K562 (cell line): ENCODE measurements at regions not wholly inside any gene's neighbourhood (a gene's known extent, or its start where the extent isn't known, plus 50 kb on each side); places are given as distances from the start of the nearest gene placed in this dataset.

Source experiments
- ATAC-seq: fragments of 200-7000 bp; cut with Tn5 transposase; 3 replicates; pipeline ENCODE4 v1.9.1; 2020; ENCODE audit warnings: moderate library complexity
- BruUV-seq: library from RNA; stranded (reverse); fragments of 400-500 nt; replicated peaks from 2 replicates; lab custom pipeline; 2021; lab: Mats Ljungman, UMichigan
- CTCF ChIA-PET: fragments of 300-600 bp; formaldehyde crosslinking; extraction: SDS; loops from one replicate; lab custom pipeline; 2021; ENCODE audit warnings: low intra/inter-chr PET ratio; lab: Yijun Ruan, JAX
- POLR2A ChIA-PET: fragments of 300-600, 350-650 bp; sonication (Branson Sonifier 250); formaldehyde crosslinking; extraction: SDS; loops from one replicate; lab custom pipeline; 2021; ENCODE audit warnings: antibody characterized with exemption, inconsistent platforms; lab: Yijun Ruan, JAX
- DNase-seq, 4 experiments: peaks; one replicate each; pipeline versions ENCODE4 v3.0.0 to v3.0.0-alpha.2; 2011 to 2018; ENCODE audit warnings: low spot score in 3 of 4, mixed read lengths in 3 of 4; ENCODE audit errors: extremely low read depth in 1 of 4
- FAIRE-seq: peaks from 2 replicates; lab custom pipeline; 2011; peaks lifted over from hg19 to GRCh38; lab: Jason Lieb, UNC
- H2AFZ ChIP-seq: 2 replicates; pipeline ENCODE4 v1.6.0; 2011; ENCODE audit warnings: low read depth, low read length, control low read depth, inconsistent platforms
- H3K27ac ChIP-seq: fragments of 200-600 bp; 3 replicates; pipeline ENCODE4 v1.8.0; 2011; ENCODE audit warnings: low read depth, mild to moderate bottlenecking, control low read depth, inconsistent platforms, low read length, moderate library complexity, mixed read lengths; ENCODE audit errors: extremely low read depth
- H3K27me3 ChIP-seq, 2 experiments: fragments of 300-600 bp in 1 of 2; 2 replicates in 1 of 2; 3 replicates in 1 of 2; pipeline versions ENCODE4 v1.6.0 to v1.8.0; 2011; ENCODE audit warnings: inconsistent platforms in 2 of 2, low read length in 2 of 2, mild to moderate bottlenecking in 1 of 2, mixed read lengths in 1 of 2, moderate library complexity in 1 of 2; ENCODE audit not compliant: control insufficient read depth in 2 of 2, insufficient read depth in 2 of 2
- H3K36me3 ChIP-seq: fragments of 300-600 bp; 3 replicates; pipeline ENCODE4 v1.8.0; 2011; ENCODE audit warnings: mild to moderate bottlenecking, low read length, inconsistent platforms; ENCODE audit not compliant: control insufficient read depth, insufficient read depth
- H3K4me1 ChIP-seq, 2 experiments: fragments of 200-600 bp in 1 of 2; replicated peaks in 1 of 2; 2 replicates in 1 of 2; 3 replicates in 1 of 2; pipeline versions ENCODE4 v1.5.1 to v1.8.0; 2011; ENCODE audit warnings: inconsistent platforms in 2 of 2, low read length in 2 of 2, mild to moderate bottlenecking in 1 of 2, mixed read lengths in 1 of 2, moderate library complexity in 1 of 2; ENCODE audit not compliant: control insufficient read depth in 2 of 2, insufficient read depth in 2 of 2
- H3K4me2 ChIP-seq: 2 replicates; pipeline ENCODE4 v1.6.1; 2011; ENCODE audit warnings: low read length, control low read depth, inconsistent platforms, mixed read lengths; ENCODE audit not compliant: insufficient read depth
- H3K4me3 ChIP-seq: fragments of 200-600 bp; sonication (generic), shearing (Covaris generic); 2 replicates; pipeline ENCODE4 v1.5.1; 2016; ENCODE audit warnings: control low read depth, inconsistent platforms
- H3K79me2 ChIP-seq: fragments of 200-600 bp; 3 replicates; pipeline ENCODE4 v1.8.0; 2011; ENCODE audit warnings: low read length, inconsistent platforms; ENCODE audit not compliant: control insufficient read depth, insufficient read depth
- H3K9ac ChIP-seq, 2 experiments: 2 replicates each; pipeline versions ENCODE4 v1.6.0 to v1.6.1; 2011; ENCODE audit warnings: low read depth in 2 of 2, low read length in 2 of 2, control low read depth in 1 of 2, inconsistent platforms in 1 of 2, mild to moderate bottlenecking in 1 of 2, mixed read lengths in 1 of 2; ENCODE audit not compliant: insufficient read depth in 1 of 2
- H3K9me1 ChIP-seq: one replicate; pipeline ENCODE4 v1.6.0; 2011; ENCODE audit warnings: inconsistent platforms, mild to moderate bottlenecking, low read length, moderate library complexity; ENCODE audit not compliant: control insufficient read depth, insufficient read depth
- H3K9me3 ChIP-seq: replicated peaks from 2 replicates; pipeline ENCODE4 v1.5.1; 2011; ENCODE audit warnings: low read depth, low read length, inconsistent platforms; ENCODE audit not compliant: control insufficient read depth, insufficient read depth
- H4K20me1 ChIP-seq: replicated peaks from 2 replicates; pipeline ENCODE4 v1.6.1; 2011; ENCODE audit warnings: low read length, inconsistent platforms, mixed read lengths; ENCODE audit not compliant: control insufficient read depth, insufficient read depth
- BRD4 ChIP-seq: fragments of 200-600 bp; sonication (generic); IDR thresholded peaks from 2 replicates; pipeline ENCODE4 v1.6.1; 2017; ENCODE audit warnings: inconsistent platforms
- HDGF ChIP-seq: fragments of 450-650 bp; IDR thresholded peaks from 2 replicates; pipeline ENCODE4 v1.6.1; 2016
- NFIX ChIP-seq: fragments of 250-450 bp; sonication (Bioruptor Pico); IDR thresholded peaks from 2 replicates; pipeline ENCODE4 v1.4.0; 2020; ENCODE audit warnings: low read depth, mild to moderate bottlenecking, moderate library complexity
- RREB1 ChIP-seq: fragments of 250-450 bp; sonication (Bioruptor Pico); IDR thresholded peaks from 2 replicates; pipeline ENCODE4 v1.4.0; 2020
- THAP7 ChIP-seq: fragments of 250-450 bp; sonication (Bioruptor Pico); IDR thresholded peaks from 2 replicates; pipeline ENCODE4 v1.5.0; 2021
- WGBS: fragments of 100-300 bp; shearing (Covaris generic); methylation state at CpG from one replicate; pipeline ENCODE4 v1.1.6; 2016; ENCODE audit warnings: low coverage, mixed read lengths; ENCODE audit not compliant: insufficient coverage; ENCODE audit errors: missing lambda C conversion rate; 5-methylcytosine and 5-hydroxymethylcytosine counted together
- in situ Hi-C: fragments of 300-500 bp; cut with MboI; formaldehyde crosslinking; loops from 4 replicates; pipeline ENCODE4 v1.15.0; 2018; ENCODE audit warnings: inconsistent platforms, mixed read lengths
- intact Hi-C: fragments of 100-400 bp; cut with micrococcal nuclease; formaldehyde crosslinking; loops from 2 replicates; pipeline ENCODE4 v1.14.2; 2022

- TF ChIP-seq THAP7 (CRISPR knock-in tag) (no peak), RREB1 (CRISPR knock-in tag) (no peak), NFIX (CRISPR knock-in tag) (no peak)
- TF ChIP-seq, all 486 proteins: peak for 0
Measured at GRCh38 chr12:91772411-91772810, 373.2 kb downstream of the BTG1 start (continued).

- Histone ChIP-seq H3K27ac (no peak overlapping the region), H2AFZ (no peak overlapping the region), H3K9ac (no peak overlapping the region), H3K4me1 (no peaks in the 10 kb centered on the region; a peak in 2 of 5 replicates), H3K79me2 (no peaks in the 10 kb centered on the region), H3K4me2 (no peak overlapping the region), H3K36me3 (peaks cover 6% of the 10 kb centered on the region; the same call in 2 of the 3 replicates), H4K20me1 (no peaks in the 10 kb centered on the region), H3K9me3 (no peaks in the 10 kb centered on the region), H3K4me3 (no peak overlapping the region), H3K9me1 (no peaks in the 10 kb centered on the region), H3K27me3 (no peaks in the 10 kb centered on the region)
- BruUV-seq: no TSS peak
- no peak for FAIRE-seq
- CTCF ChIA-PET: no interaction called here
- in situ Hi-C loops (no loop called here), intact Hi-C loops (loop anchor here (10.0 kb wide), 1 partner anchor 135 kb away; no protein-coding TSS in a partner anchor)
- no peak for DNase-seq
- no peak for ATAC-seq
- POLR2A ChIA-PET: no interaction called here
- WGBS: 79% methylated on average over 2 of the region's 2 CpGs
- TF ChIP-seq BRD4 (no peak), HDGF (no peak)
Measured at GRCh38 chr12:91769736-91770135, 375.9 kb downstream of the BTG1 start.
